Neural progenitor cell (in vitro differentiated cells): ENCODE measurements at regions not wholly inside any gene's neighbourhood (a gene's known extent, or its start where the extent isn't known, plus 50 kb on each side); places are given as distances from the start of the nearest gene placed in this dataset.

ENCODE experiments used
- DNase-seq: peaks from one replicate; pipeline ENCODE4 v3.0.0-alpha.2; 2016; ENCODE audit warnings: low spot score
- H2AFZ ChIP-seq: fragments of 200-600 bp; sonication (generic); replicated peaks from 2 replicates; pipeline ENCODE4 v1.6.1; 2016; ENCODE audit warnings: antibody characterized with exemption
- H3F3A ChIP-seq: fragments of 200-600 bp; sonication (generic); 2 replicates; pipeline ENCODE4 v1.6.1; 2016; ENCODE audit warnings: antibody characterized with exemption, low read depth
- H3K27ac ChIP-seq: fragments of 200-600 bp; sonication (generic); 2 replicates; pipeline ENCODE4 v1.5.1; 2016; ENCODE audit warnings: mild to moderate bottlenecking
- H3K27me3 ChIP-seq: fragments of 200-600 bp; sonication (generic); 2 replicates; pipeline ENCODE4 v1.6.1; 2016; ENCODE audit warnings: mild to moderate bottlenecking, moderate library complexity
- H3K36me3 ChIP-seq: fragments of 200-600 bp; sonication (generic); 2 replicates; pipeline ENCODE4 v1.5.1; 2016
- H3K4me1 ChIP-seq: fragments of 200-600 bp; sonication (generic); 2 replicates; pipeline ENCODE4 v1.6.1; 2016; ENCODE audit warnings: mixed run types
- H3K4me2 ChIP-seq: fragments of 200-600 bp; sonication (generic); 2 replicates; pipeline ENCODE4 v1.6.1; 2016
- H3K4me3 ChIP-seq: fragments of 200-600 bp; sonication (generic); 2 replicates; pipeline ENCODE4 v1.5.1; 2016
- H3K79me2 ChIP-seq: fragments of 200-600 bp; sonication (generic); 2 replicates; pipeline ENCODE4 v1.6.1; 2016; ENCODE audit warnings: low read depth
- H3K9ac ChIP-seq: fragments of 200-600 bp; sonication (generic); 2 replicates; pipeline ENCODE4 v1.6.1; 2016
- H3K9me3 ChIP-seq: fragments of 200-600 bp; sonication (generic); 2 replicates; pipeline ENCODE4 v1.5.1; 2016; ENCODE audit warnings: low read depth
- H4K20me1 ChIP-seq: fragments of 200-600 bp; sonication (generic); 2 replicates; pipeline ENCODE4 v1.6.1; 2016; ENCODE audit warnings: low read depth
- H3K27ac Mint-ChIP-seq: 3 replicates; pipeline ENCODE4 v1.8.0; 2021; ENCODE audit warnings: mixed read lengths
- H3K27me3 Mint-ChIP-seq: 2 replicates; pipeline ENCODE4 v1.8.0; 2022; ENCODE audit warnings: low read depth, mild to moderate bottlenecking, inconsistent platforms, moderate library complexity, mixed read lengths; ENCODE audit not compliant: insufficient read depth
- H3K36me3 Mint-ChIP-seq: 3 replicates; pipeline ENCODE4 v1.8.0; 2021; ENCODE audit warnings: mixed read lengths
- H3K4me1 Mint-ChIP-seq: 3 replicates; pipeline ENCODE4 v1.8.0; 2021; ENCODE audit warnings: mixed read lengths
- H3K4me3 Mint-ChIP-seq: 3 replicates; pipeline ENCODE4 v1.8.0; 2021; ENCODE audit warnings: mild to moderate bottlenecking, moderate library complexity, mixed read lengths
- H3K9me3 Mint-ChIP-seq: 3 replicates; pipeline ENCODE4 v1.8.0; 2020; ENCODE audit warnings: mixed read lengths
- EZH2 ChIP-seq: fragments of 200-600 bp; sonication (generic); IDR thresholded peaks from 2 replicates; pipeline ENCODE4 v1.6.1; 2017; ENCODE audit warnings: antibody characterized with exemption, mild to moderate bottlenecking, moderate library complexity
- EZH2phosphoT487 ChIP-seq: fragments of 200-600 bp; sonication (generic); IDR thresholded peaks from 2 replicates; pipeline ENCODE4 v1.6.1; 2017; ENCODE audit warnings: antibody characterized with exemption
- TF ChIP-seq, protein P1 (sequence below): fragments of 200-600 bp; sonication (generic); IDR thresholded peaks from 2 replicates; pipeline ENCODE4 v1.5.1; 2017; ENCODE audit warnings: antibody characterized with exemption, mild to moderate bottlenecking

GRCh38 chr6:87791982-87792381 is 89.9 kb upstream of the AKIRIN2 start:
- Histone ChIP-seq H3K4me2 (no peak overlapping the region), H4K20me1 (no peaks in the 10 kb centered on the region), H3K36me3 (no peaks in the 10 kb centered on the region), H3K4me3 (no peak overlapping the region), H3K4me1 (peaks cover 17% of the 10 kb centered on the region), H3F3A (peaks cover 3% of the 10 kb centered on the region), H3K9me3 (no peaks in the 10 kb centered on the region), H3K9ac (no peak overlapping the region), H3K79me2 (no peaks in the 10 kb centered on the region), H3K27me3 (no peaks in the 10 kb centered on the region), H3K27ac (no peak overlapping the region), H2AFZ (no peak overlapping the region)
- Mint-ChIP-seq H3K4me3 (no peak overlapping the region), H3K27me3 (no peaks in the 10 kb centered on the region), H3K36me3 (no peaks in the 10 kb centered on the region), H3K9me3 (no peaks in the 10 kb centered on the region), H3K4me1 (peaks cover 38% of the 10 kb centered on the region), H3K27ac (no peak overlapping the region)
- no peak for DNase-seq
- TF ChIP-seq EZH2phosphoT487 (no peak), EZH2 (no peak)

- no peak overlapping the region for H3K4me3 ChIP-seq
- peaks cover 1% of the 10 kb centered on the region for H3F3A ChIP-seq
- Mint-ChIP-seq H3K4me3 (no peak overlapping the region), H3K36me3 (no peaks in the 10 kb centered on the region), H3K27me3 (no peaks in the 10 kb centered on the region), H3K9me3 (peaks cover 2% of the 10 kb centered on the region), H3K4me1 (peaks cover 33% of the 10 kb centered on the region), H3K27ac (no peak overlapping the region)
- H3K9me3 ChIP-seq: no peaks in the 10 kb centered on the region
- H3K79me2 ChIP-seq: no peaks in the 10 kb centered on the region
- H2AFZ ChIP-seq: no peak overlapping the region
- no peak for DNase-seq
- H3K4me2 ChIP-seq: no peak overlapping the region
- H3K27ac ChIP-seq: no peak overlapping the region
- no peaks in the 10 kb centered on the region for H3K36me3 ChIP-seq
- H3K27me3 ChIP-seq: no peaks in the 10 kb centered on the region
- no peak overlapping the region for H3K9ac ChIP-seq
- H3K4me1 ChIP-seq: peaks cover 17% of the 10 kb centered on the region
- H4K20me1 ChIP-seq: no peaks in the 10 kb centered on the region
- TF ChIP-seq, protein P1, sequence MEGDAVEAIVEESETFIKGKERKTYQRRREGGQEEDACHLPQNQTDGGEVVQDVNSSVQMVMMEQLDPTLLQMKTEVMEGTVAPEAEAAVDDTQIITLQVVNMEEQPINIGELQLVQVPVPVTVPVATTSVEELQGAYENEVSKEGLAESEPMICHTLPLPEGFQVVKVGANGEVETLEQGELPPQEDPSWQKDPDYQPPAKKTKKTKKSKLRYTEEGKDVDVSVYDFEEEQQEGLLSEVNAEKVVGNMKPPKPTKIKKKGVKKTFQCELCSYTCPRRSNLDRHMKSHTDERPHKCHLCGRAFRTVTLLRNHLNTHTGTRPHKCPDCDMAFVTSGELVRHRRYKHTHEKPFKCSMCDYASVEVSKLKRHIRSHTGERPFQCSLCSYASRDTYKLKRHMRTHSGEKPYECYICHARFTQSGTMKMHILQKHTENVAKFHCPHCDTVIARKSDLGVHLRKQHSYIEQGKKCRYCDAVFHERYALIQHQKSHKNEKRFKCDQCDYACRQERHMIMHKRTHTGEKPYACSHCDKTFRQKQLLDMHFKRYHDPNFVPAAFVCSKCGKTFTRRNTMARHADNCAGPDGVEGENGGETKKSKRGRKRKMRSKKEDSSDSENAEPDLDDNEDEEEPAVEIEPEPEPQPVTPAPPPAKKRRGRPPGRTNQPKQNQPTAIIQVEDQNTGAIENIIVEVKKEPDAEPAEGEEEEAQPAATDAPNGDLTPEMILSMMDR: no peak
- no peak for TF ChIP-seq EZH2phosphoT487
- no peak for TF ChIP-seq EZH2
Measured at GRCh38 chr6:87791485-87791884, 89.5 kb upstream of the AKIRIN2 start.

DNA sequence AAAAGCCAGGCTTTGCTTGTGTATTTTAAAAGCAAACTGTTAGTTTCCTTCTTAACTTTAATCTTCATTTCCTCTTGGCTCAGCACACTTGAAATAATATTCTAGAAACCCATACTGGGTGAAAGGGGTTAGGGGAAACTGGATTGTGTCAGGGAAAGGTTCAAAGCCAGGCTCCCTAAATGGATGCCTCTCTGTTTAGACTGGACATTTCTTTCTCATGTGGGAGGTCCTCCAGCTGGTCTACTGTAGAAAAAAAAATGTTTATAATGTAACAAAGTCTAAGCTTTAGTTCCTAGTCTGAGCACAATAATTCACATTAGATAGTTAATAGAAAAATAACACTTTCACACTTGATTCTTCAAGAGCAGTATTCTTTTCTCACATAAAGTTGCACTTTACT is 89.0 kb upstream of the AKIRIN2 start:
- H3K4me3 ChIP-seq: no peak overlapping the region
- Mint-ChIP-seq H3K4me3 (no peak overlapping the region), H3K36me3 (no peaks in the 10 kb centered on the region), H3K27me3 (no peaks in the 10 kb centered on the region), H3K27ac (no peak overlapping the region), H3K4me1 (peaks cover 28% of the 10 kb centered on the region), H3K9me3 (peaks cover 3% of the 10 kb centered on the region)
- TF ChIP-seq EZH2 (no peak), EZH2phosphoT487 (no peak)
- TF ChIP-seq, protein P1: no peak
- no peaks in the 10 kb centered on the region for H3K27me3 ChIP-seq
- no peak for DNase-seq
- no peaks in the 10 kb centered on the region for H3F3A ChIP-seq
- H3K4me1 ChIP-seq: peaks cover 17% of the 10 kb centered on the region
- no peak overlapping the region for H3K4me2 ChIP-seq
- H3K27ac ChIP-seq: no peak overlapping the region
- H3K79me2 ChIP-seq: no peaks in the 10 kb centered on the region
- no peak overlapping the region for H2AFZ ChIP-seq
- H3K9me3 ChIP-seq: no peaks in the 10 kb centered on the region
- no peak overlapping the region for H3K9ac ChIP-seq
- H4K20me1 ChIP-seq: no peaks in the 10 kb centered on the region
- no peaks in the 10 kb centered on the region for H3K36me3 ChIP-seq

DNA sequence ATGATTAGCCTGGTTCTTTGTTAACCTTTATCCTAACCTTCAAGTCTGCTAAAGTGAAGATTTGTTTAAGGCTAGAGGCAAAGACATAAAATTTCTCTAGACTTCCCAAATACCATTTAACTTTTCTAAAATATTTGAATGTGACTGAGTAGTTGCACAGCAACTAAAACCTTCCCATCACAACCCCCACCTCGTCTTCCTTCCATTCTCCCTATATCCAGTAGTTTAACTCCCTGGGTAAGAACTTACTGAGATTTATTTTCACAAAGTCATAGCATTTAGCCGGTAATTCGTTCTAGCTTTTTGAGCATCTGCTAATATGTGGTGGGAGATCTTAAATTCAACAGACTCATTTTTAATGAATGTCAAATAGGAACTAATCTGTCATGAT is 87.9 kb upstream of the AKIRIN2 start:
- no peaks in the 10 kb centered on the region for H3K79me2 ChIP-seq
- no peak overlapping the region for H3K4me3 Mint-ChIP-seq
- no peaks in the 10 kb centered on the region for H3K36me3 ChIP-seq
- H3K9me3 ChIP-seq: no peaks in the 10 kb centered on the region
- H3K27ac Mint-ChIP-seq: no peak overlapping the region
- H3K36me3 Mint-ChIP-seq: no peaks in the 10 kb centered on the region
- no peak overlapping the region for H3K27ac ChIP-seq
- H2AFZ ChIP-seq: peak overlapping the region; percentile 32
- H3K4me1 ChIP-seq: peaks cover 17% of the 10 kb centered on the region
- H3K27me3 ChIP-seq: no peaks in the 10 kb centered on the region
- H3K27me3 Mint-ChIP-seq: no peaks in the 10 kb centered on the region
- no peak for TF ChIP-seq EZH2phosphoT487
- TF ChIP-seq, protein P1: no peak
- no peak for TF ChIP-seq EZH2
- no peak overlapping the region for H3K9ac ChIP-seq
- no peak overlapping the region for H3K4me2 ChIP-seq
- DNase-seq: no peak
- peaks cover 22% of the 10 kb centered on the region for H3K4me1 Mint-ChIP-seq
- H3K4me3 ChIP-seq: no peak overlapping the region
- H3K9me3 Mint-ChIP-seq: peaks cover 5% of the 10 kb centered on the region
- H3F3A ChIP-seq: no peaks in the 10 kb centered on the region
- no peaks in the 10 kb centered on the region for H4K20me1 ChIP-seq
